Neuronal stem cell (in vitro differentiated cells): ENCODE measurements at regions not wholly inside any gene's neighbourhood (a gene's known extent, or its start where the extent isn't known, plus 50 kb on each side); places are given as distances from the start of the nearest gene placed in this dataset.

Experiments
- DNase-seq: peaks from one replicate; pipeline ENCODE4 v3.0.0-alpha.2; 2013; ENCODE audit warnings: low spot score
- H2AFZ ChIP-seq: one replicate; pipeline ENCODE4 v1.6.1; 2013; ENCODE audit warnings: mild to moderate bottlenecking, low read length, inconsistent platforms
- H2AK5ac ChIP-seq: 2 replicates; pipeline ENCODE4 v1.6.1; 2013; ENCODE audit warnings: low read depth, mild to moderate bottlenecking, inconsistent platforms, low read length, moderate library complexity, mixed read lengths
- H2BK120ac ChIP-seq: 2 replicates; pipeline ENCODE4 v1.6.1; 2013; ENCODE audit warnings: low read depth, mild to moderate bottlenecking, inconsistent platforms, low read length, moderate library complexity, mixed read lengths
- H2BK12ac ChIP-seq: one replicate; pipeline ENCODE4 v1.6.1; 2013; ENCODE audit warnings: low read length, inconsistent platforms
- H2BK15ac ChIP-seq: 2 replicates; pipeline ENCODE4 v1.6.1; 2013; ENCODE audit warnings: mild to moderate bottlenecking, low read length, inconsistent platforms, mixed read lengths
- H2BK5ac ChIP-seq: one replicate; pipeline ENCODE4 v1.6.1; 2013; ENCODE audit warnings: inconsistent platforms, mild to moderate bottlenecking, low read length, moderate library complexity
- H3K14ac ChIP-seq: one replicate; pipeline ENCODE4 v1.6.1; 2013; ENCODE audit warnings: low read length, inconsistent platforms
- H3K18ac ChIP-seq: 2 replicates; pipeline ENCODE4 v1.6.1; 2013; ENCODE audit warnings: low read length, inconsistent platforms
- H3K23ac ChIP-seq: 2 replicates; pipeline ENCODE4 v1.6.1; 2013; ENCODE audit warnings: low read depth, mild to moderate bottlenecking, mixed read lengths, low read length, inconsistent platforms; ENCODE audit not compliant: poor library complexity
- H3K27ac ChIP-seq: replicated peaks from 3 replicates; pipeline ENCODE4 v1.5.1; 2013; ENCODE audit warnings: low read length, inconsistent platforms
- H3K27me3 ChIP-seq, 3 experiments: 2 replicates each; pipeline ENCODE4 v1.6.1; 2013; ENCODE audit warnings: low read length in 3 of 3, mild to moderate bottlenecking in 2 of 3, inconsistent platforms in 1 of 3, low read depth in 1 of 3, mixed read lengths in 1 of 3, moderate library complexity in 1 of 3; ENCODE audit not compliant: control insufficient read depth in 3 of 3, insufficient read depth in 3 of 3
- H3K36me3 ChIP-seq, 2 donors: replicated peaks in 1 of 2; 2 replicates each; pipeline ENCODE4 v1.6.1; 2013; ENCODE audit warnings: low read length in 2 of 2; ENCODE audit not compliant: control insufficient read depth in 2 of 2, insufficient read depth in 2 of 2
- H3K4ac ChIP-seq: 2 replicates; pipeline ENCODE4 v1.6.1; 2013; ENCODE audit warnings: inconsistent platforms, mild to moderate bottlenecking, low read length, moderate library complexity
- H3K4me1 ChIP-seq, 2 donors: 1 replicate in 1 of 2; 2 replicates in 1 of 2; pipeline ENCODE4 v1.6.1; 2013; ENCODE audit warnings: low read length in 2 of 2, low read depth in 1 of 2; ENCODE audit not compliant: control insufficient read depth in 2 of 2, insufficient read depth in 1 of 2
- H3K4me2 ChIP-seq: one replicate; pipeline ENCODE4 v1.6.1; 2013; ENCODE audit warnings: mild to moderate bottlenecking, low read length, inconsistent platforms; ENCODE audit not compliant: insufficient read depth, poor library complexity, severe bottlenecking
- H3K4me3 ChIP-seq, 2 donors: 2 replicates each; pipeline ENCODE4 v1.5.1; 2013; ENCODE audit warnings: low read length in 2 of 2, mild to moderate bottlenecking in 2 of 2, inconsistent platforms in 1 of 2, moderate library complexity in 1 of 2
- H3K79me1 ChIP-seq: one replicate; pipeline ENCODE4 v1.6.1; 2013; ENCODE audit warnings: low read depth, mild to moderate bottlenecking, inconsistent platforms, low read length, moderate library complexity
- H3K9ac ChIP-seq: one replicate; pipeline ENCODE4 v1.6.1; 2013; ENCODE audit warnings: mild to moderate bottlenecking, low read depth, low read length, inconsistent platforms; ENCODE audit not compliant: poor library complexity
- H3K9me3 ChIP-seq, 2 donors: replicated peaks in 1 of 2; 2 replicates each; pipeline versions ENCODE3 to v1.6.1; 2013; ENCODE audit warnings: low read length in 2 of 2, mild to moderate bottlenecking in 2 of 2, inconsistent platforms in 1 of 2, low read depth in 1 of 2, mixed read lengths in 1 of 2, moderate library complexity in 1 of 2; ENCODE audit not compliant: control insufficient read depth in 2 of 2, insufficient read depth in 1 of 2
- H4K8ac ChIP-seq: one replicate; pipeline ENCODE4 v1.6.1; 2013; ENCODE audit warnings: low read depth, mild to moderate bottlenecking, inconsistent platforms, low read length, moderate library complexity
- H4K91ac ChIP-seq: one replicate; pipeline ENCODE4 v1.6.1; 2013; ENCODE audit warnings: low read length, low read depth, mild to moderate bottlenecking, inconsistent platforms; ENCODE audit not compliant: poor library complexity
- WGBS, 2 donors: extraction: QIAGEN DNeasy Blood & Tissue Kit; methylation state at CpG; one replicate each; pipeline ENCODE4 v1.1.7; 2013; ENCODE audit warnings: missing lambda C conversion rate in 2 of 2, mixed read lengths in 1 of 2; ENCODE audit not compliant: insufficient read length in 2 of 2, insufficient replicate concordance in 1 of 2; ENCODE audit errors: extremely low coverage in 2 of 2; 5-methylcytosine and 5-hydroxymethylcytosine counted together

GRCh38 chr6:151166180-151166579 is 73.6 kb upstream of the AKAP12 start:
- no peak overlapping the region for H2BK12ac ChIP-seq
- H3K9ac ChIP-seq: no peak overlapping the region
- no peaks in the 10 kb centered on the region for H3K36me3 ChIP-seq
- H3K9me3 ChIP-seq: no peaks in the 10 kb centered on the region
- H2AFZ ChIP-seq: no peak overlapping the region
- no peak overlapping the region for H4K8ac ChIP-seq
- peaks cover 4 to 6% of the 10 kb centered on the region in 2 donors for H3K4me1 ChIP-seq
- H2BK5ac ChIP-seq: no peak overlapping the region
- H3K18ac ChIP-seq: no peak overlapping the region
- no peak for DNase-seq
- H3K27me3 ChIP-seq: no peaks in the 10 kb centered on the region
- WGBS, 2 donors: no CpG with 5 or more reads among the region's 1 CpG
- H3K79me1 ChIP-seq: no peaks in the 10 kb centered on the region
- H3K23ac ChIP-seq: no peak overlapping the region
- H3K14ac ChIP-seq: no peak overlapping the region
- H3K4ac ChIP-seq: no peak overlapping the region
- no peak overlapping the region for H2BK120ac ChIP-seq
- H4K91ac ChIP-seq: no peak overlapping the region
- H3K4me3 ChIP-seq: no peak overlapping the region
- H3K4me2 ChIP-seq: no peak overlapping the region
- H3K27ac ChIP-seq: no peak overlapping the region
- no peak overlapping the region for H2BK15ac ChIP-seq
- no peak overlapping the region for H2AK5ac ChIP-seq

DNA sequence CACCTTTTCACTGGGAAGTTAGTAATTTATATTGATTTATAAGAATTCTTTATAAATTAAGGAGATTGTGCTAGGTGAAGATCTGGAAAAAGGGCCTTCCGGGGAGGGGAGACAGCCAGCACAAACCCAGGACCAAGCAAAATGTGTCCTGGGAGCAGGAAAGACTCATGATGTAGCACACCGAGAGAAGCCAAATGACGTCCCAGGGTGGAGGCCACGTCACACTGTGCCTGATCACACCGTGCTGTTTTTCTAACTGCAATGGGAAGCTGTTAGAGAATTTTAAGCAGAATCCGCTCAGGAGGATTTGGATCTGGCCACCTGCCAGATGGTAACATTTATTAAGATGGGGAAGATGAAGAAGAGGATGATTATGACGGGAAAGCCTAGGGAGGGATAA is 72.7 kb upstream of the AKAP12 start:
- no peak overlapping the region for H3K18ac ChIP-seq
- no peak overlapping the region for H3K9ac ChIP-seq
- H3K27me3 ChIP-seq: no peaks in the 10 kb centered on the region
- H3K23ac ChIP-seq: no peak overlapping the region
- no peak overlapping the region for H3K27ac ChIP-seq
- H3K4me2 ChIP-seq: no peak overlapping the region
- no peak overlapping the region for H2BK120ac ChIP-seq
- H2BK12ac ChIP-seq: no peak overlapping the region
- H3K4ac ChIP-seq: no peak overlapping the region
- H2BK15ac ChIP-seq: no peak overlapping the region
- no peaks in the 10 kb centered on the region for H3K36me3 ChIP-seq
- WGBS, 2 donors: 100% methylated on average over 1 of the region's 7 CpGs; no CpG with 5 or more reads in 1 of the 2 donors
- H4K8ac ChIP-seq: no peak overlapping the region
- no peak overlapping the region for H3K4me3 ChIP-seq
- no peak overlapping the region for H4K91ac ChIP-seq
- H2BK5ac ChIP-seq: no peak overlapping the region
- DNase-seq: no peak
- H2AFZ ChIP-seq: no peak overlapping the region
- H2AK5ac ChIP-seq: no peak overlapping the region
- H3K4me1 ChIP-seq: no peaks in the 10 kb centered on the region
- H3K9me3 ChIP-seq: no peaks in the 10 kb centered on the region
- H3K79me1 ChIP-seq: no peaks in the 10 kb centered on the region
- H3K14ac ChIP-seq: no peak overlapping the region

- Histone ChIP-seq H2BK15ac (no peak overlapping the region), H3K23ac (no peak overlapping the region), H4K91ac (no peak overlapping the region), H3K4me2 (no peak overlapping the region), H2BK12ac (no peak overlapping the region), H3K9ac (no peak overlapping the region), H3K27me3 (no peaks in the 10 kb centered on the region), H2BK5ac (no peak overlapping the region), H2AK5ac (no peak overlapping the region), H3K9me3 (no peaks in the 10 kb centered on the region), H3K4me3 (no peak overlapping the region), H3K27ac (no peak overlapping the region), H3K4ac (no peak overlapping the region), H3K79me1 (no peaks in the 10 kb centered on the region), H3K4me1 (peaks cover 0 to 4% of the 10 kb centered on the region in 2 donors), H3K18ac (no peak overlapping the region), H4K8ac (no peak overlapping the region), H3K36me3 (no peaks in the 10 kb centered on the region), H3K14ac (no peak overlapping the region), H2BK120ac (no peak overlapping the region), H2AFZ (no peak overlapping the region)
- DNase-seq: no peak
- WGBS, 2 donors: no CpG with 5 or more reads among the region's 10 CpGs
Measured at GRCh38 chr6:151170622-151171246, 69.0 kb upstream of the AKAP12 start.

DNA sequence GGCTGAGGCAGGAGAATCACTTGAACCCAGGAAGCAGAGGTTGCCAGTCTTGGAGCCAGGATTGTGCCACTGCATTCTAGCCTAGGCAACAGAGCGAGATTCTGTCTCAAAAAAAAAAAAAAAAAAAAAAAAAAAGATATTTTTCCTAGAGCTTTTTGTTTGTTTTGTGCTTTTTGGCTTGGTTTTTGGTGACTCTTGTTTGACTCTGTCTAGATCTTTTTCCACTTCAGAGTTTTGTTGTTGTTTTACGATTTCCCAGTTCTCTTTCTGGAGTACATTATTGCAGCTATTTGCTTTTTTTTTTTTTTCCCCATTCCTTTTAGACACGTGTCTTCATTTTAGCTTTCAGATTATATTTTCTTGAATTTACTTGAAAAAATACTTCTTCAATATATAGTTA is 67.0 kb upstream of the AKAP12 start:
- no peak overlapping the region for H2BK15ac ChIP-seq
- H3K4ac ChIP-seq: no peak overlapping the region

More for the DNA sequence above, 67.0 kb upstream of the AKAP12 start:
- Histone ChIP-seq H2AFZ (no peak overlapping the region), H3K23ac (no peak overlapping the region), H4K8ac (no peak overlapping the region), H4K91ac (no peak overlapping the region), H2BK5ac (no peak overlapping the region), H3K79me1 (no peaks in the 10 kb centered on the region), H3K4me3 (no peak overlapping the region), H3K9ac (no peak overlapping the region), H2BK12ac (no peak overlapping the region), H3K14ac (no peak overlapping the region), H3K27ac (no peak overlapping the region), H3K9me3 (no peaks in the 10 kb centered on the region), H3K4me2 (no peak overlapping the region), H3K18ac (no peak overlapping the region), H2AK5ac (no peak overlapping the region), H3K36me3 (no peaks in the 10 kb centered on the region), H2BK120ac (no peak overlapping the region), H3K27me3 (no peaks in the 10 kb centered on the region), H3K4me1 (peaks cover 0 to 8% of the 10 kb centered on the region in 2 donors)
- no CpG with 5 or more reads among the region's 3 CpGs for WGBS, 2 donors
- no peak for DNase-seq
